CD4-positive, alpha-beta T cell treated with Interleukin-4 for 4 hours (primary cell): ENCODE measurements at regions not wholly inside any gene's neighbourhood (a gene's known extent, or its start where the extent isn't known, plus 50 kb on each side); places are given as distances from the start of the nearest gene placed in this dataset.

Source experiments
- DNase-seq: peaks from one replicate; pipeline ENCODE4 v3.0.0-alpha.2; 2020

GRCh38 chr10:90420637-90421318 lies 437.1 kb downstream of the HTR7 start:
- no peak for DNase-seq

- no peak for DNase-seq
These were observed 436.0 kb downstream of the HTR7 start for GRCh38 chr10:90421874-90422273.

GRCh38 chr10:90424730-90425129 lies 433.1 kb downstream of the HTR7 start:
- DNase-seq, result no peak

- DNase-seq, result no peak
These were observed 427.7 kb downstream of the HTR7 start for GRCh38 chr10:90430186-90430585.

GRCh38 chr10:90432866-90433265 lies 425.0 kb downstream of the HTR7 start:
- no peak for DNase-seq

- no peak for DNase-seq
These were observed 422.5 kb downstream of the HTR7 start for GRCh38 chr10:90435296-90435695.

GRCh38 chr10:90437452-90437851 lies 420.4 kb downstream of the HTR7 start:
- no peak for DNase-seq

GRCh38 chr10:90440870-90441269 lies 417.0 kb downstream of the HTR7 start:
- DNase-seq, result no peak

GRCh38 chr10:90443342-90443741 lies 414.5 kb downstream of the HTR7 start:
- no peak for DNase-seq

- DNase-seq, result no peak
These were observed 410.0 kb downstream of the HTR7 start for GRCh38 chr10:90447831-90448230.

GRCh38 chr10:90450797-90451196 lies 407.0 kb downstream of the HTR7 start:
- DNase-seq, result no peak

GRCh38 chr10:90451283-90451682 lies 406.6 kb downstream of the HTR7 start:
- DNase-seq, result no peak

GRCh38 chr10:90458054-90458453 lies 399.8 kb downstream of the HTR7 start:
- DNase-seq, result no peak

GRCh38 chr10:90458571-90458970 lies 399.3 kb downstream of the HTR7 start:
- DNase-seq, result no peak

GRCh38 chr10:90461437-90462155 lies 396.2 kb downstream of the HTR7 start:
- DNase-seq, result no peak

GRCh38 chr10:90462749-90463470 lies 394.9 kb downstream of the HTR7 start:
- no peak for DNase-seq

GRCh38 chr10:90464329-90464728 lies 393.5 kb downstream of the HTR7 start:
- no peak for DNase-seq

GRCh38 chr10:90470966-90471365 lies 386.9 kb downstream of the HTR7 start:
- no peak for DNase-seq

GRCh38 chr10:90480466-90480865 lies 377.4 kb downstream of the HTR7 start:
- DNase-seq, result no peak

GRCh38 chr10:90481326-90481923 lies 376.4 kb downstream of the HTR7 start:
- DNase-seq, result no peak

GRCh38 chr10:90484518-90484917 lies 373.3 kb downstream of the HTR7 start:
- no peak for DNase-seq

- no peak for DNase-seq
These were observed 363.7 kb downstream of the HTR7 start for GRCh38 chr10:90494183-90494582.

- DNase-seq, result no peak
These were observed 353.7 kb downstream of the HTR7 start for GRCh38 chr10:90504172-90504571.

GRCh38 chr10:90526721-90527120 lies 331.1 kb downstream of the HTR7 start:
- no peak for DNase-seq
